ENCODE measurements at regions not wholly inside any gene's neighbourhood (a gene's known extent, or its start where the extent isn't known, plus 50 kb on each side); places are given as distances from the start of the nearest gene placed in this dataset.

GRCh38 chr4:32207456-32207855 lies 1487.3 kb downstream of the PCDH7 start:
- CTCF ChIA-PET = no interaction called here
- Histone ChIP-seq H3K4me2 (ENCODE audit: low read length) (no peak overlapping the region), H2AFZ (ENCODE audit: low read depth, low read length, poor library complexity, severe bottlenecking) (no peak overlapping the region), H3K4me3 (replicated peaks in 1 of 2; ENCODE audit: low read depth in 1 of 2, low read length in 2 of 2) (no peak overlapping the region), H3K27ac (ENCODE audit: low read depth, low read length) (no peak overlapping the region), H3K9me2 (ENCODE audit: insufficient read depth) (no peaks in the 10 kb centered on the region), H3K4me1 (ENCODE audit: control insufficient read depth in 1 of 2, insufficient read depth in 2 of 2, low read length in 2 of 2) (no peaks in the 10 kb centered on the region), H3K79me2 (ENCODE audit: insufficient read depth, low read length) (no peaks in the 10 kb centered on the region), H4K20me1 (ENCODE audit: insufficient read depth) (no peaks in the 10 kb centered on the region), H3K27me3 (ENCODE audit: insufficient read depth, low read length) (no peaks in the 10 kb centered on the region), H3K36me3 (ENCODE audit: control insufficient read depth in 1 of 2, insufficient read depth in 2 of 2, low read length in 2 of 2) (no peaks in the 10 kb centered on the region), H3K9ac (ENCODE audit: low read length) (no peak overlapping the region), H3K9me3 (ENCODE audit: control insufficient read depth in 1 of 2, insufficient read depth in 1 of 2, low read depth in 1 of 2, low read length in 2 of 2) (peaks cover 0 to 4% of the 10 kb centered on the region in 2 experiments; a peak in 1 of 4 replicates)
- intact Hi-C loops (cut with micrococcal nuclease) = no loop called here
- TF ChIP-seq POLR2AphosphoS5 (IDR thresholded peaks at IDR 0.05; ENCODE audit: low read depth, low read length) (no peak), EGR1 (IDR thresholded peaks at IDR 0.05; ENCODE audit: low read depth) (no peak), MAX (IDR thresholded peaks at IDR 0.05) (no peak), YY1 (IDR thresholded peaks at IDR 0.05; ENCODE audit: extremely low read depth, insufficient replicate concordance, low read depth, low read length) (no peak), RAD21 (IDR thresholded peaks at IDR 0.05; ENCODE audit: low read depth) (no peak), REST (IDR thresholded peaks at IDR 0.05; ENCODE audit: low read depth) (no peak), SRF (IDR thresholded peaks at IDR 0.05; ENCODE audit: low read depth) (no peak), ELF1 (IDR thresholded peaks at IDR 0.05; ENCODE audit: borderline replicate concordance, low read depth) (no peak), SIN3A (IDR thresholded peaks at IDR 0.05; ENCODE audit: low read depth) (no peak), FOSL1 (IDR thresholded peaks at IDR 0.05; ENCODE audit: low read depth) (no peak), ZFX (IDR thresholded peaks at IDR 0.05) (no peak), CBX3 (IDR thresholded peaks at IDR 0.05; ENCODE audit: low read depth) (no peak), CEBPB (IDR thresholded peaks at IDR 0.05; ENCODE audit: low read depth) (no peak), TCF7L2 (IDR thresholded peaks at IDR 0.05; ENCODE audit: borderline replicate concordance, extremely low read depth, insufficient read depth, insufficient read length) (no peak), CTCF (IDR thresholded peaks at IDR 0.05 in 2 of 3, conservative IDR thresholded peaks at IDR 0.05 in 1 of 3; ENCODE audit: borderline replicate concordance in 1 of 3, insufficient read depth in 1 of 3, low read depth in 2 of 3, low read length in 2 of 3) (no peak), EZH2 (IDR thresholded peaks at IDR 0.05) (no peak)
- RAD21 ChIA-PET (ENCODE audit: low non-redundant PET in 1 of 2, low total read pairs in 2 of 2, uncharacterized antibody in 2 of 2, unreplicated experiment in 2 of 2) = no interaction called here
- POLR2A ChIA-PET = no interaction called here
- no peak for ATAC-seq
- BruUV-seq (replicated peaks) = no TSS peak
- no peak for DNase-seq (ENCODE audit: low read depth, low spot score)

Data from HCT116 (cell line).